ENCODE measurements at regions not wholly inside any gene's neighbourhood (a gene's known extent, or its start where the extent isn't known, plus 50 kb on each side); places are given as distances from the start of the nearest gene placed in this dataset.

- no peak overlapping the region for H3K27ac ChIP-seq (ENCODE audit: insufficient read depth, low read depth, low read length)
- H3K9me3 ChIP-seq (replicated peaks; ENCODE audit: control insufficient read depth, insufficient read depth, low read length): no peaks in the 10 kb centered on the region
- H3K9me1 ChIP-seq (replicated peaks; ENCODE audit: control insufficient read depth, extremely low read depth, insufficient read depth, low read length): no peaks in the 10 kb centered on the region
- POLR2A ChIA-PET: no interaction called here
- H3K4me3 ChIP-seq (replicated peaks in 1 of 3; ENCODE audit: insufficient read depth in 1 of 3, low read depth in 1 of 3, low read length in 3 of 3): no peak overlapping the region
- peak overlapping the region; percentile 67 for H2AFZ ChIP-seq (ENCODE audit: low read depth, low read length)
- peak overlapping the region; percentile 79 for H3K4me2 ChIP-seq (ENCODE audit: insufficient read depth, low read length)
- BruUV-seq (replicated peaks): no TSS peak
- no peaks in the 10 kb centered on the region for H3K79me2 ChIP-seq (ENCODE audit: control insufficient read depth, insufficient read depth, low read length)
- CTCF ChIA-PET: no interaction called here
- intact Hi-C loops (cut with micrococcal nuclease) (no loop called here), dilution Hi-C loops (cut with MboI; ENCODE audit: extremely low pct_ligation_motif_present, low sequenced_read_pairs) (no loop called here)
- H3K27me3 ChIP-seq (ENCODE audit: control insufficient read depth in 2 of 2, insufficient read depth in 2 of 2, low read length in 2 of 2): peaks cover 3 to 13% of the 10 kb centered on the region in 2 experiments
- H4K20me1 ChIP-seq (replicated peaks; ENCODE audit: control insufficient read depth, extremely low read depth, insufficient read depth, low read length): no peaks in the 10 kb centered on the region
- H3K9ac ChIP-seq (replicated peaks; ENCODE audit: extremely low read depth, insufficient read depth, low read length): no peak overlapping the region
- TF ChIP-seq FOS (IDR thresholded peaks at IDR 0.05; ENCODE audit: borderline replicate concordance, insufficient read depth, low read length): no peak
- TF ChIP-seq POLR2AphosphoS5 (IDR thresholded peaks at IDR 0.05; ENCODE audit: insufficient read depth, low read depth, low read length): no peak
- TF ChIP-seq, protein P1, sequence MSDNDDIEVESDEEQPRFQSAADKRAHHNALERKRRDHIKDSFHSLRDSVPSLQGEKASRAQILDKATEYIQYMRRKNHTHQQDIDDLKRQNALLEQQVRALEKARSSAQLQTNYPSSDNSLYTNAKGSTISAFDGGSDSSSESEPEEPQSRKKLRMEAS (IDR thresholded peaks at IDR 0.05; ENCODE audit: insufficient read depth, insufficient read length): no peak
- TF ChIP-seq POLR2A (IDR thresholded peaks at IDR 0.05; ENCODE audit: low read depth, low read length): no peak
- TF ChIP-seq CTCF (IDR thresholded peaks at IDR 0.05; ENCODE audit: extremely low read depth in 1 of 2, insufficient read depth in 1 of 2, low read depth in 1 of 2, low read length in 2 of 2): no peak
- no peak for TF ChIP-seq JUN (IDR thresholded peaks at IDR 0.05; ENCODE audit: borderline replicate concordance, insufficient read depth, insufficient read length, low read depth)
- no peak for TF ChIP-seq GATA2 (IDR thresholded peaks at IDR 0.05; ENCODE audit: insufficient read depth, insufficient read length, low read depth, low read length)
- TF ChIP-seq MYC (IDR thresholded peaks at IDR 0.05; ENCODE audit: low read depth, low read length): no peak
- no peak for TF ChIP-seq EZH2 (IDR thresholded peaks at IDR 0.05; ENCODE audit: borderline replicate concordance, low read depth, low read length, severe bottlenecking)
- DNase-seq (ENCODE audit: low read depth, low spot score) (no peak), FAIRE-seq (no peak)
- no peaks in the 10 kb centered on the region for H3K36me3 ChIP-seq (ENCODE audit: control insufficient read depth in 2 of 2, extremely low read depth in 1 of 2, insufficient read depth in 2 of 2, low read length in 2 of 2)
- H3K4me1 ChIP-seq (ENCODE audit: control insufficient read depth, extremely low read depth, insufficient read depth, low read length): peaks cover 12% of the 10 kb centered on the region
Observed at GRCh38 chr15:98549003-98549402, 99.3 kb upstream of the IGF1R start.
